ENCODE measurements at regions not wholly inside any gene's neighbourhood (a gene's known extent, or its start where the extent isn't known, plus 50 kb on each side); places are given as distances from the start of the nearest gene placed in this dataset.
A peak's percentile ranks its signal among the peaks of the same experiment; 100 is the strongest.

GRCh38 chr11:69380451-69380901, 86.5 kb downstream of the MYEOV start:
- Mint-ChIP-seq H3K9me3 (no peaks in the 10 kb centered on the region), H3K4me3 (no peak overlapping the region), H3K4me1 (no peaks in the 10 kb centered on the region), H3K27me3 (no peaks in the 10 kb centered on the region), H3K36me3 (no peaks in the 10 kb centered on the region), H3K27ac (no peak overlapping the region)

- Mint-ChIP-seq H3K4me3 (peak overlapping the region in 1 of 4 donors; percentile 22), H3K27ac (no peak overlapping the region), H3K27me3 (no peaks in the 10 kb centered on the region), H3K9me3 (no peaks in the 10 kb centered on the region), H3K36me3 (no peaks in the 10 kb centered on the region), H3K4me1 (no peaks in the 10 kb centered on the region)
Measured at GRCh38 chr11:69380921-69381581, 87.1 kb downstream of the MYEOV start.

GRCh38 chr11:69381681-69382130, 87.8 kb downstream of the MYEOV start:
- Mint-ChIP-seq H3K27me3 (no peaks in the 10 kb centered on the region), H3K27ac (peak overlapping the region in 1 of 3 donors; percentile 27), H3K4me1 (no peaks in the 10 kb centered on the region), H3K9me3 (no peaks in the 10 kb centered on the region), H3K36me3 (no peaks in the 10 kb centered on the region), H3K4me3 (peak overlapping the region in 1 of 4 donors; percentile 42)

GRCh38 chr11:69382131-69383128, 88.5 kb downstream of the MYEOV start:
- Mint-ChIP-seq H3K9me3 (peaks cover 0 to 5% (median 0%) of the 10 kb centered on the region in 3 donors), H3K27ac (peak overlapping the region in 1 of 3 donors; percentile 27), H3K4me1 (no peaks in the 10 kb centered on the region), H3K27me3 (no peaks in the 10 kb centered on the region), H3K36me3 (no peaks in the 10 kb centered on the region), H3K4me3 (peak overlapping the region; percentile 14 to 78 (median 60))

GRCh38 chr11:69383372-69384250, 89.7 kb downstream of the MYEOV start:
- Mint-ChIP-seq H3K27ac (no peak overlapping the region), H3K4me3 (no peak overlapping the region), H3K36me3 (no peaks in the 10 kb centered on the region), H3K9me3 (peaks cover 3 to 17% (median 5%) of the 10 kb centered on the region in 3 donors), H3K4me1 (no peaks in the 10 kb centered on the region), H3K27me3 (no peaks in the 10 kb centered on the region)

- H3K9me3 Mint-ChIP-seq, result peaks cover 3 to 24% (median 7%) of the 10 kb centered on the region in 3 donors
- peaks cover 2% of the 10 kb centered on the region for H3K36me3 Mint-ChIP-seq
- H3K4me1 Mint-ChIP-seq, result no peaks in the 10 kb centered on the region
- no peaks in the 10 kb centered on the region for H3K27me3 Mint-ChIP-seq
- H3K4me3 Mint-ChIP-seq, result no peak overlapping the region
- no peak overlapping the region for H3K27ac Mint-ChIP-seq
Measured at GRCh38 chr11:69384251-69385143, 90.5 kb downstream of the MYEOV start.

- Mint-ChIP-seq H3K27me3 (no peaks in the 10 kb centered on the region), H3K4me1 (peaks cover 0 to 2% (median 0%) of the 10 kb centered on the region in 3 donors), H3K36me3 (peaks cover 2% of the 10 kb centered on the region), H3K27ac (peak overlapping the region in 1 of 3 donors; percentile 19), H3K9me3 (peaks cover 3 to 24% (median 7%) of the 10 kb centered on the region in 3 donors), H3K4me3 (no peak overlapping the region)
Measured at GRCh38 chr11:69385144-69385820, 91.3 kb downstream of the MYEOV start.

- no peak overlapping the region for H3K4me3 Mint-ChIP-seq
- peaks cover 2% of the 10 kb centered on the region for H3K36me3 Mint-ChIP-seq
- peaks cover under 1% of the 10 kb centered on the region for H3K27me3 Mint-ChIP-seq
- peak overlapping the region in 1 of 3 donors; percentile 19 for H3K27ac Mint-ChIP-seq
- H3K9me3 Mint-ChIP-seq, result peaks cover 5 to 24% (median 7%) of the 10 kb centered on the region in 3 donors
- H3K4me1 Mint-ChIP-seq, result peaks cover 0 to 2% (median 0%) of the 10 kb centered on the region in 3 donors
Measured at GRCh38 chr11:69385832-69386427, 92.0 kb downstream of the MYEOV start.

- Mint-ChIP-seq H3K27me3 (peaks cover 4% of the 10 kb centered on the region), H3K36me3 (peaks cover 2% of the 10 kb centered on the region), H3K27ac (no peak overlapping the region), H3K9me3 (peaks cover 7 to 24% (median 7%) of the 10 kb centered on the region in 3 donors), H3K4me3 (peak overlapping the region in 1 of 4 donors; percentile 51), H3K4me1 (peaks cover 0 to 2% (median 0%) of the 10 kb centered on the region in 3 donors)
Measured at GRCh38 chr11:69386594-69387408, 92.8 kb downstream of the MYEOV start.

GRCh38 chr11:69387409-69387885, 93.5 kb downstream of the MYEOV start:
- H3K27ac Mint-ChIP-seq, result no peak overlapping the region
- H3K4me3 Mint-ChIP-seq, result peak overlapping the region in 1 of 4 donors; percentile 18
- peaks cover 2% of the 10 kb centered on the region for H3K36me3 Mint-ChIP-seq
- peaks cover 7 to 24% (median 7%) of the 10 kb centered on the region in 3 donors for H3K9me3 Mint-ChIP-seq
- peaks cover 4% of the 10 kb centered on the region for H3K27me3 Mint-ChIP-seq
- peaks cover 0 to 2% (median 0%) of the 10 kb centered on the region in 3 donors for H3K4me1 Mint-ChIP-seq

- H3K4me1 Mint-ChIP-seq, result peaks cover 0 to 2% (median 0%) of the 10 kb centered on the region in 3 donors
- H3K9me3 Mint-ChIP-seq, result peaks cover 7 to 24% (median 7%) of the 10 kb centered on the region in 3 donors
Measured at GRCh38 chr11:69388210-69388609, 93.3 kb upstream of the LINC01488 start.

GRCh38 chr11:69388661-69389060, 92.8 kb upstream of the LINC01488 start:
- Mint-ChIP-seq H3K27ac (no peak overlapping the region), H3K4me3 (no peak overlapping the region), H3K36me3 (peaks cover 2% of the 10 kb centered on the region), H3K4me1 (peaks cover 0 to 2% (median 0%) of the 10 kb centered on the region in 3 donors), H3K9me3 (peaks cover 7 to 24% (median 7%) of the 10 kb centered on the region in 3 donors), H3K27me3 (peaks cover 4% of the 10 kb centered on the region)

More at GRCh38 chr11:69388210-69388609, 93.3 kb upstream of the LINC01488 start:
- Mint-ChIP-seq H3K27me3 (peaks cover 4% of the 10 kb centered on the region), H3K36me3 (peaks cover 2% of the 10 kb centered on the region), H3K27ac (peak overlapping the region in 1 of 3 donors; percentile 14), H3K4me3 (no peak overlapping the region)

Data from IgD-negative memory B cell (primary cell).